ENCODE measurements at regions not wholly inside any gene's neighbourhood (a gene's known extent, or its start where the extent isn't known, plus 50 kb on each side); places are given as distances from the start of the nearest gene placed in this dataset.

- TF ChIP-seq, protein P1, sequence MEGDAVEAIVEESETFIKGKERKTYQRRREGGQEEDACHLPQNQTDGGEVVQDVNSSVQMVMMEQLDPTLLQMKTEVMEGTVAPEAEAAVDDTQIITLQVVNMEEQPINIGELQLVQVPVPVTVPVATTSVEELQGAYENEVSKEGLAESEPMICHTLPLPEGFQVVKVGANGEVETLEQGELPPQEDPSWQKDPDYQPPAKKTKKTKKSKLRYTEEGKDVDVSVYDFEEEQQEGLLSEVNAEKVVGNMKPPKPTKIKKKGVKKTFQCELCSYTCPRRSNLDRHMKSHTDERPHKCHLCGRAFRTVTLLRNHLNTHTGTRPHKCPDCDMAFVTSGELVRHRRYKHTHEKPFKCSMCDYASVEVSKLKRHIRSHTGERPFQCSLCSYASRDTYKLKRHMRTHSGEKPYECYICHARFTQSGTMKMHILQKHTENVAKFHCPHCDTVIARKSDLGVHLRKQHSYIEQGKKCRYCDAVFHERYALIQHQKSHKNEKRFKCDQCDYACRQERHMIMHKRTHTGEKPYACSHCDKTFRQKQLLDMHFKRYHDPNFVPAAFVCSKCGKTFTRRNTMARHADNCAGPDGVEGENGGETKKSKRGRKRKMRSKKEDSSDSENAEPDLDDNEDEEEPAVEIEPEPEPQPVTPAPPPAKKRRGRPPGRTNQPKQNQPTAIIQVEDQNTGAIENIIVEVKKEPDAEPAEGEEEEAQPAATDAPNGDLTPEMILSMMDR (conservative IDR thresholded peaks at IDR 0.05; ENCODE audit: low read depth, low read length), result no peak
- TF ChIP-seq EZH2 (IDR thresholded peaks at IDR 0.05; ENCODE audit: borderline replicate concordance, low read depth, low read length, poor library complexity, severe bottlenecking), result no peak
Observed at GRCh38 chr2:80869858-80870438, 565.4 kb upstream of the LRRTM1 start.

Data from A673 (cell line).